ENCODE measurements at regions not wholly inside any gene's neighbourhood (a gene's known extent, or its start where the extent isn't known, plus 50 kb on each side); places are given as distances from the start of the nearest gene placed in this dataset.

- Histone ChIP-seq H3K4me2 (no peak overlapping the region), H3K36me3 (ENCODE audit: low read depth) (no peaks in the 10 kb centered on the region), H3K79me2 (ENCODE audit: low read depth) (no peaks in the 10 kb centered on the region), H2AFZ (no peak overlapping the region), H3K9me2 (ENCODE audit: insufficient read depth) (no peaks in the 10 kb centered on the region), H3K4me3 (no peak overlapping the region), H3K27me3 (ENCODE audit: insufficient read depth, low read depth) (no peaks in the 10 kb centered on the region), H3K9me3 (ENCODE audit: insufficient read depth, low read depth) (no peaks in the 10 kb centered on the region), H3K27ac (no peak overlapping the region), H4K20me1 (ENCODE audit: insufficient read depth) (no peaks in the 10 kb centered on the region), H3F3A (ENCODE audit: insufficient read depth, low read depth) (no peaks in the 10 kb centered on the region), H3K4me1 (replicated peaks; ENCODE audit: insufficient read depth) (no peaks in the 10 kb centered on the region)
- TF ChIP-seq, protein P1, sequence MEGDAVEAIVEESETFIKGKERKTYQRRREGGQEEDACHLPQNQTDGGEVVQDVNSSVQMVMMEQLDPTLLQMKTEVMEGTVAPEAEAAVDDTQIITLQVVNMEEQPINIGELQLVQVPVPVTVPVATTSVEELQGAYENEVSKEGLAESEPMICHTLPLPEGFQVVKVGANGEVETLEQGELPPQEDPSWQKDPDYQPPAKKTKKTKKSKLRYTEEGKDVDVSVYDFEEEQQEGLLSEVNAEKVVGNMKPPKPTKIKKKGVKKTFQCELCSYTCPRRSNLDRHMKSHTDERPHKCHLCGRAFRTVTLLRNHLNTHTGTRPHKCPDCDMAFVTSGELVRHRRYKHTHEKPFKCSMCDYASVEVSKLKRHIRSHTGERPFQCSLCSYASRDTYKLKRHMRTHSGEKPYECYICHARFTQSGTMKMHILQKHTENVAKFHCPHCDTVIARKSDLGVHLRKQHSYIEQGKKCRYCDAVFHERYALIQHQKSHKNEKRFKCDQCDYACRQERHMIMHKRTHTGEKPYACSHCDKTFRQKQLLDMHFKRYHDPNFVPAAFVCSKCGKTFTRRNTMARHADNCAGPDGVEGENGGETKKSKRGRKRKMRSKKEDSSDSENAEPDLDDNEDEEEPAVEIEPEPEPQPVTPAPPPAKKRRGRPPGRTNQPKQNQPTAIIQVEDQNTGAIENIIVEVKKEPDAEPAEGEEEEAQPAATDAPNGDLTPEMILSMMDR (conservative IDR thresholded peaks at IDR 0.05), result no peak
- no peak for TF ChIP-seq EZH2 (IDR thresholded peaks at IDR 0.05; ENCODE audit: low read depth)
- no peak for DNase-seq
- intact Hi-C loops (cut with micrococcal nuclease; ENCODE audit: unreplicated experiment), result no loop called here
- ChIA-PET POLR2A (ENCODE audit: unreplicated experiment) (no interaction called here), CTCF (no interaction called here)
- no TSS peak for BruUV-seq (replicated peaks)
Measured at GRCh38 chr3:66581256-66581655, 80.4 kb upstream of the LRIG1 start.

GRCh38 chr3:66582721-66583423 lies 82.0 kb upstream of the LRIG1 start:
- no peak overlapping the region for H3K27ac ChIP-seq
- POLR2A ChIA-PET (ENCODE audit: unreplicated experiment), result no interaction called here
- TF ChIP-seq EZH2 (IDR thresholded peaks at IDR 0.05; ENCODE audit: low read depth), result no peak
- TF ChIP-seq, protein P1 (conservative IDR thresholded peaks at IDR 0.05), result no peak
- no peaks in the 10 kb centered on the region for H3K79me2 ChIP-seq (ENCODE audit: low read depth)
- no peak overlapping the region for H3K4me2 ChIP-seq
- H3F3A ChIP-seq (ENCODE audit: insufficient read depth, low read depth), result no peaks in the 10 kb centered on the region
- BruUV-seq (replicated peaks), result no TSS peak
- CTCF ChIA-PET, result no interaction called here
- no peak overlapping the region for H3K4me3 ChIP-seq
- no peaks in the 10 kb centered on the region for H3K36me3 ChIP-seq (ENCODE audit: low read depth)
- H3K9me2 ChIP-seq (ENCODE audit: insufficient read depth), result no peaks in the 10 kb centered on the region
- no peaks in the 10 kb centered on the region for H3K27me3 ChIP-seq (ENCODE audit: insufficient read depth, low read depth)
- no peak for DNase-seq
- H4K20me1 ChIP-seq (ENCODE audit: insufficient read depth), result no peaks in the 10 kb centered on the region
- no peaks in the 10 kb centered on the region for H3K4me1 ChIP-seq (replicated peaks; ENCODE audit: insufficient read depth)
- intact Hi-C loops (cut with micrococcal nuclease; ENCODE audit: unreplicated experiment), result no loop called here
- H2AFZ ChIP-seq, result no peak overlapping the region
- H3K9me3 ChIP-seq (ENCODE audit: insufficient read depth, low read depth), result no peaks in the 10 kb centered on the region; the same call in 1 of the 2 replicates

GRCh38 chr3:66583424-66584040 lies 82.7 kb upstream of the LRIG1 start:
- Histone ChIP-seq H3K9me3 (ENCODE audit: insufficient read depth, low read depth) (no peaks in the 10 kb centered on the region; the same call in 1 of the 2 replicates), H3K27me3 (ENCODE audit: insufficient read depth, low read depth) (no peaks in the 10 kb centered on the region), H3K4me3 (no peak overlapping the region), H3K4me2 (no peak overlapping the region), H3K79me2 (ENCODE audit: low read depth) (no peaks in the 10 kb centered on the region), H2AFZ (no peak overlapping the region), H3K27ac (no peak overlapping the region), H4K20me1 (ENCODE audit: insufficient read depth) (no peaks in the 10 kb centered on the region), H3F3A (ENCODE audit: insufficient read depth, low read depth) (no peaks in the 10 kb centered on the region), H3K36me3 (ENCODE audit: low read depth) (no peaks in the 10 kb centered on the region), H3K4me1 (replicated peaks; ENCODE audit: insufficient read depth) (peaks cover 4% of the 10 kb centered on the region), H3K9me2 (ENCODE audit: insufficient read depth) (no peaks in the 10 kb centered on the region)
- CTCF ChIA-PET, result no interaction called here
- intact Hi-C loops (cut with micrococcal nuclease; ENCODE audit: unreplicated experiment), result no loop called here
- POLR2A ChIA-PET (ENCODE audit: unreplicated experiment), result no interaction called here
- no TSS peak for BruUV-seq (replicated peaks)
- TF ChIP-seq EZH2 (IDR thresholded peaks at IDR 0.05; ENCODE audit: low read depth), result no peak
- TF ChIP-seq, protein P1 (conservative IDR thresholded peaks at IDR 0.05), result no peak
- DNase-seq, result no peak
